Osteoblast (primary cell): ENCODE measurements at regions not wholly inside any gene's neighbourhood (a gene's known extent, or its start where the extent isn't known, plus 50 kb on each side); places are given as distances from the start of the nearest gene placed in this dataset.

ENCODE experiments used
- DNase-seq: peaks from one replicate; pipeline ENCODE4 v3.0.0; 2011; ENCODE audit warnings: low spot score, mixed read lengths; ENCODE audit not compliant: insufficient read length; ENCODE audit errors: missing footprints
- H2AFZ ChIP-seq: 2 replicates; pipeline ENCODE4 v1.6.0; 2011; ENCODE audit warnings: mild to moderate bottlenecking, low read length
- H3K27ac ChIP-seq: 2 replicates; pipeline ENCODE4 v1.5.1; 2011; ENCODE audit warnings: mild to moderate bottlenecking, low read depth, low read length, moderate library complexity
- H3K27me3 ChIP-seq: 2 replicates; pipeline ENCODE4 v1.6.0; 2012; ENCODE audit warnings: mild to moderate bottlenecking, control low read depth, inconsistent platforms, low read length, moderate library complexity; ENCODE audit not compliant: insufficient read depth
- H3K36me3 ChIP-seq: 2 replicates; pipeline ENCODE4 v1.5.1; 2011; ENCODE audit warnings: mild to moderate bottlenecking, low read length, control low read depth, moderate library complexity; ENCODE audit not compliant: insufficient read depth
- H3K4me1 ChIP-seq: 2 replicates; pipeline ENCODE4 v1.5.1; 2011; ENCODE audit warnings: mild to moderate bottlenecking, low read length, control low read depth, moderate library complexity; ENCODE audit not compliant: insufficient read depth
- H3K4me2 ChIP-seq: 2 replicates; pipeline ENCODE4 v1.6.0; 2011; ENCODE audit warnings: mild to moderate bottlenecking, low read length; ENCODE audit not compliant: insufficient read depth
- H3K4me3 ChIP-seq: fragments of 200-600 bp; sonication (generic); 3 replicates; pipeline ENCODE4 v1.5.1; 2012; ENCODE audit warnings: mild to moderate bottlenecking, low read length, inconsistent platforms; ENCODE audit not compliant: insufficient read depth
- H3K79me2 ChIP-seq: 2 replicates; pipeline ENCODE4 v1.6.0; 2012; ENCODE audit warnings: mild to moderate bottlenecking, low read length, control low read depth, inconsistent platforms; ENCODE audit not compliant: insufficient read depth
- H3K9me3 ChIP-seq: 2 replicates; pipeline ENCODE4 v1.5.1; 2011; ENCODE audit warnings: low read depth, low read length, control low read depth
- H4K20me1 ChIP-seq: 2 replicates; pipeline ENCODE4 v1.6.0; 2012; ENCODE audit warnings: mild to moderate bottlenecking, low read length, control low read depth; ENCODE audit not compliant: insufficient read depth
- TF ChIP-seq, protein P1 (sequence below): IDR thresholded peaks from 2 replicates; pipeline ENCODE4 v1.5.1; 2011; ENCODE audit warnings: mild to moderate bottlenecking, low read depth, low read length, moderate library complexity; ENCODE audit errors: extremely low read depth

- TF ChIP-seq, protein P1, sequence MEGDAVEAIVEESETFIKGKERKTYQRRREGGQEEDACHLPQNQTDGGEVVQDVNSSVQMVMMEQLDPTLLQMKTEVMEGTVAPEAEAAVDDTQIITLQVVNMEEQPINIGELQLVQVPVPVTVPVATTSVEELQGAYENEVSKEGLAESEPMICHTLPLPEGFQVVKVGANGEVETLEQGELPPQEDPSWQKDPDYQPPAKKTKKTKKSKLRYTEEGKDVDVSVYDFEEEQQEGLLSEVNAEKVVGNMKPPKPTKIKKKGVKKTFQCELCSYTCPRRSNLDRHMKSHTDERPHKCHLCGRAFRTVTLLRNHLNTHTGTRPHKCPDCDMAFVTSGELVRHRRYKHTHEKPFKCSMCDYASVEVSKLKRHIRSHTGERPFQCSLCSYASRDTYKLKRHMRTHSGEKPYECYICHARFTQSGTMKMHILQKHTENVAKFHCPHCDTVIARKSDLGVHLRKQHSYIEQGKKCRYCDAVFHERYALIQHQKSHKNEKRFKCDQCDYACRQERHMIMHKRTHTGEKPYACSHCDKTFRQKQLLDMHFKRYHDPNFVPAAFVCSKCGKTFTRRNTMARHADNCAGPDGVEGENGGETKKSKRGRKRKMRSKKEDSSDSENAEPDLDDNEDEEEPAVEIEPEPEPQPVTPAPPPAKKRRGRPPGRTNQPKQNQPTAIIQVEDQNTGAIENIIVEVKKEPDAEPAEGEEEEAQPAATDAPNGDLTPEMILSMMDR, result no peak
- H3K79me2 ChIP-seq, result no peaks in the 10 kb centered on the region
- H2AFZ ChIP-seq, result no peak overlapping the region
- H3K27me3 ChIP-seq, result no peaks in the 10 kb centered on the region
- H4K20me1 ChIP-seq, result no peaks in the 10 kb centered on the region
- H3K4me1 ChIP-seq, result no peaks in the 10 kb centered on the region
- H3K36me3 ChIP-seq, result no peaks in the 10 kb centered on the region
- no peak overlapping the region for H3K27ac ChIP-seq
- no peak overlapping the region for H3K4me2 ChIP-seq
- peaks cover 4% of the 10 kb centered on the region for H3K9me3 ChIP-seq
- no peak overlapping the region for H3K4me3 ChIP-seq
- no peak for DNase-seq
Measured at GRCh38 chr20:21808139-21808538, 102.7 kb downstream of the PAX1 start.

DNA sequence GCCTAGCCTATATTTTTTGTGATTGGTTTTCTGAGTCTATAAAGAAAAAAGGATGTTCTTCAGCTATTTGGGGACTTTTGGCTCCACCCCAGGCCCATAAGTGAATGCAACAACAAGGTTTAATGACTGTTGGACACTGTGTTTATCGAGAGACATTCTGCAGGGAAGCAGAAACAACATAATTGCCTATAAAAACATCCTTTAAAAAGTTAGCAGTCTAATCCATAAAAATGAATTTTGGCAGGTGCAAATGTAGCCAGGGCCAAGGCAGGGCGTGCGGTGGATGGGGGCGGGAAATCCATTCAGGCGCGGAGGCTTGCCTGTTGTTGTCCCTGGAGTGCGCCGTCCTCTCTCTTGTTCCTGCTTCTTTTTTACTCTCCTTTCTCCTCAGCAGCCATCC is 99.3 kb downstream of the PAX1 start:
- Histone ChIP-seq H3K4me2 (no peak overlapping the region), H3K9me3 (peaks cover 4% of the 10 kb centered on the region), H3K4me3 (no peak overlapping the region), H4K20me1 (no peaks in the 10 kb centered on the region), H2AFZ (no peak overlapping the region), H3K79me2 (no peaks in the 10 kb centered on the region), H3K36me3 (no peaks in the 10 kb centered on the region), H3K4me1 (no peaks in the 10 kb centered on the region), H3K27ac (no peak overlapping the region), H3K27me3 (no peaks in the 10 kb centered on the region)
- TF ChIP-seq, protein P1, result no peak
- DNase-seq, result no peak

DNA sequence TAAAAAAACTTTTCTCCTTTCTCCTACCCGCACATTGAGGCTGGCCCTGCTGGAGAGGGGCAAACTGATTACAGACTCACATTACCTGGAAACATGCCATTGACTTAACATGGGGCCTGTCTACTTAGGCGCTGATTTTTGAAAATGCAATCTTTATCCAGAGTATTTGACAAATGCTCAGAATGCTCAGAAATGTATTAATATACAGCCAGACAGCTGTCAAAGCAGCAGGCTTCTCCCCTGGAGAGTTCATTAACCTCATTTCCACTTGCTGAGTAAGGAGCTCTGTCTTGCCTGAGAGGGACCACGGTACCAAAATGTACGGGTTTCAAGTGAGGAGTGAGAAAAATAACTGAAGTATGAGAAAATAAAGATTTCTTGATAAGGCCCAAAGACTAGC is 95.7 kb downstream of the PAX1 start:
- TF ChIP-seq, protein P1, result no peak
- no peak overlapping the region for H3K27ac ChIP-seq
- no peaks in the 10 kb centered on the region for H4K20me1 ChIP-seq
- no peak overlapping the region for H3K4me2 ChIP-seq
- no peak overlapping the region for H3K4me3 ChIP-seq
- no peak for DNase-seq
- H2AFZ ChIP-seq, result no peak overlapping the region
- peaks cover 6% of the 10 kb centered on the region for H3K9me3 ChIP-seq
- no peaks in the 10 kb centered on the region for H3K4me1 ChIP-seq
- H3K79me2 ChIP-seq, result no peaks in the 10 kb centered on the region
- H3K27me3 ChIP-seq, result no peaks in the 10 kb centered on the region
- no peaks in the 10 kb centered on the region for H3K36me3 ChIP-seq

DNA sequence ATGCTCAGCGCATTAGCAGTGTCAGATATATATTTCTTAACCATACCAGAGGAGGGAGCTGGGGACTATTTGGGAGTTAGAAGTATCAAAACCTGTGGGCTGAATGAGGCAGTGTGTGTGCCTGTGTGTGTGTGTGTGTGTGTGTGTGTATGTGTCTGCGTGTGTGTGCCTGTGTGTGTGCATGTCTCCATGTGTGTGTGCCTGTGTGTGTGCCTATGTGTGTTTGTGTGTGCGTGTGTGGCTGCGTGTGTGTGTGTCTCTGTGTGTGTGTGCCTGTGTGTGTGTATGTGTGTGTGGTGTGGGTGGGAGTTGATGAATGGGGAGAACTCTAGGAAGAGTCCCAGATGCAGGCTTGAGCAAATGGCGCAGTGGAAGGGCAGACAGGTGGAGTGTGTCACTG is 92.9 kb downstream of the PAX1 start:
- Histone ChIP-seq H3K36me3 (no peaks in the 10 kb centered on the region), H4K20me1 (no peaks in the 10 kb centered on the region), H3K79me2 (no peaks in the 10 kb centered on the region), H3K4me2 (no peak overlapping the region), H2AFZ (no peak overlapping the region), H3K4me3 (no peak overlapping the region), H3K9me3 (peaks cover 2% of the 10 kb centered on the region), H3K27me3 (no peaks in the 10 kb centered on the region), H3K4me1 (no peaks in the 10 kb centered on the region), H3K27ac (no peak overlapping the region)
- TF ChIP-seq, protein P1, result no peak
- DNase-seq, result no peak
